ENCODE measurements at regions not wholly inside any gene's neighbourhood (a gene's known extent, or its start where the extent isn't known, plus 50 kb on each side); places are given as distances from the start of the nearest gene placed in this dataset.

DNA sequence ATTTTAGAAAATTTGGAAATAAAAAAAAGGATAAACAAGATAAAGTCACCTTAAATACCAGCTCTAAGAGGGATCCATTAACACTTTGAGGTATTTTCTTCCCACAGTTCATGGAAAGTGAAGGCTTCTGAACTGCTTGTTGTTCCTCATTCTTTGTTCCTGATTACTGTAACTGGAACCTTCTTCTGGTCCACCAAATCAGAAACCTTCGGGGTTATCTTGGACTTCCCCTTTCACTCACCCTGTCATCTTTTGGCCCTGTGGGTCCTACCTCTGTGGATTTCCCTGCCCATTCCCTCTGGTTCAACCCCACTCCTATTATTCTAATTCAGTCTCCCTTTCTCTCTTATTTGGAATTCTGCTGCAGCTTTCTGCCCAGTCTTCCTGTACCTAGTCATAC, 116.5 kb upstream of the PRPS1L1 start:
- H4K20me1 ChIP-seq (replicated peaks; ENCODE audit: insufficient read depth) = no peaks in the 10 kb centered on the region
- no peaks in the 10 kb centered on the region for H3K36me3 Mint-ChIP-seq (ENCODE audit: low read depth)
- no peak overlapping the region for H3K4me2 ChIP-seq
- H3K4me3 ChIP-seq = no peak overlapping the region
- H3K27ac ChIP-seq (ENCODE audit: low read depth) = no peak overlapping the region
- TF ChIP-seq NANOG (IDR thresholded peaks at IDR 0.05; ENCODE audit: borderline replicate concordance) (no peak), ZNF462 (CRISPR knock-in tag; IDR thresholded peaks at IDR 0.05) (no peak), ZNF331 (CRISPR knock-in tag; IDR thresholded peaks at IDR 0.05; ENCODE audit: low read depth) (no peak), REST (IDR thresholded peaks at IDR 0.05; ENCODE audit: unreplicated experiment) (no peak), EZH2 (IDR thresholded peaks at IDR 0.05; ENCODE audit: low read depth, unreplicated experiment) (no peak), POLR2AphosphoS5 (IDR thresholded peaks at IDR 0.05; ENCODE audit: low read depth) (no peak), ZNF114 (CRISPR knock-in tag; IDR thresholded peaks at IDR 0.05) (no peak), JUNB (IDR thresholded peaks at IDR 0.05; ENCODE audit: unreplicated experiment) (no peak), EZH2phosphoT487 (IDR thresholded peaks at IDR 0.05; ENCODE audit: unreplicated experiment) (no peak)
- TF ChIP-seq, protein P1, sequence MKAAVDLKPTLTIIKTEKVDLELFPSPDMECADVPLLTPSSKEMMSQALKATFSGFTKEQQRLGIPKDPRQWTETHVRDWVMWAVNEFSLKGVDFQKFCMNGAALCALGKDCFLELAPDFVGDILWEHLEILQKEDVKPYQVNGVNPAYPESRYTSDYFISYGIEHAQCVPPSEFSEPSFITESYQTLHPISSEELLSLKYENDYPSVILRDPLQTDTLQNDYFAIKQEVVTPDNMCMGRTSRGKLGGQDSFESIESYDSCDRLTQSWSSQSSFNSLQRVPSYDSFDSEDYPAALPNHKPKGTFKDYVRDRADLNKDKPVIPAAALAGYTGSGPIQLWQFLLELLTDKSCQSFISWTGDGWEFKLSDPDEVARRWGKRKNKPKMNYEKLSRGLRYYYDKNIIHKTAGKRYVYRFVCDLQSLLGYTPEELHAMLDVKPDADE (IDR thresholded peaks at IDR 0.05) = no peak
- ATAC-seq (no peak), DNase-seq (ENCODE audit: low spot score) (no peak)
- peaks cover 8% of the 10 kb centered on the region; the same call in 2 of the 3 replicates for H3K4me1 Mint-ChIP-seq
- no peaks in the 10 kb centered on the region for H3F3A ChIP-seq (replicated peaks; ENCODE audit: low read depth)
- peaks cover 8% of the 10 kb centered on the region; the same call in 1 of the 2 replicates for H3K4me1 ChIP-seq (ENCODE audit: insufficient read depth)
- H3K9me3 Mint-ChIP-seq = no peaks in the 10 kb centered on the region
- H3K27me3 Mint-ChIP-seq (ENCODE audit: insufficient read depth, low read depth, poor library complexity) = no peaks in the 10 kb centered on the region
- no peak overlapping the region for H2AFZ ChIP-seq
- no peak overlapping the region for H3K4me3 Mint-ChIP-seq
- no peak overlapping the region for H3K27ac Mint-ChIP-seq
- H3K27me3 ChIP-seq (ENCODE audit: insufficient read depth) = no peaks in the 10 kb centered on the region
- H3K9me2 ChIP-seq (ENCODE audit: insufficient read depth) = no peaks in the 10 kb centered on the region
- no peaks in the 10 kb centered on the region for H3K36me3 ChIP-seq (ENCODE audit: insufficient read depth)
- no peaks in the 10 kb centered on the region for H3K79me2 ChIP-seq (replicated peaks; ENCODE audit: insufficient read depth)

Data from GM23338 (cell line).